ENCODE measurements at regions not wholly inside any gene's neighbourhood (a gene's known extent, or its start where the extent isn't known, plus 50 kb on each side); places are given as distances from the start of the nearest gene placed in this dataset.

- no peak for DNase-seq (ENCODE audit: low read depth)
Observed at GRCh38 chr15:81524496-81524895, 150.5 kb upstream of the TMC3 start.

GRCh38 chr15:81523867-81524266, 149.9 kb upstream of the TMC3 start:
- no peak for DNase-seq (ENCODE audit: low read depth)

GRCh38 chr15:81520480-81520879, 146.5 kb upstream of the TMC3 start:
- no peak for DNase-seq (ENCODE audit: low read depth)

- no peak for DNase-seq (ENCODE audit: low read depth)
Observed at GRCh38 chr15:81516461-81516860, 142.4 kb upstream of the TMC3 start.

- DNase-seq (ENCODE audit: low read depth), result no peak
Observed at GRCh38 chr15:81516012-81516411, 142.0 kb upstream of the TMC3 start.

- DNase-seq (ENCODE audit: low read depth), result no peak
Observed at GRCh38 chr15:81514725-81515124, 140.7 kb upstream of the TMC3 start.

GRCh38 chr15:81511138-81511537, 137.1 kb upstream of the TMC3 start:
- no peak for DNase-seq (ENCODE audit: low read depth)

- DNase-seq (ENCODE audit: low read depth), result no peak
Observed at GRCh38 chr15:81507831-81508230, 133.8 kb upstream of the TMC3 start.

GRCh38 chr15:81506936-81507335, 132.9 kb upstream of the TMC3 start:
- no peak for DNase-seq (ENCODE audit: low read depth)

GRCh38 chr15:81506071-81506470, 132.1 kb upstream of the TMC3 start:
- DNase-seq (ENCODE audit: low read depth), result no peak

GRCh38 chr15:81504170-81504905, 130.3 kb upstream of the TMC3 start:
- no peak for DNase-seq (ENCODE audit: low read depth)

- DNase-seq (ENCODE audit: low read depth), result no peak
Observed at GRCh38 chr15:81502439-81502838, 128.4 kb upstream of the TMC3 start.

- no peak for DNase-seq (ENCODE audit: low read depth)
Observed at GRCh38 chr15:81500081-81500480, 126.1 kb upstream of the TMC3 start.

- DNase-seq (ENCODE audit: low read depth), result no peak
Observed at GRCh38 chr15:81498294-81498693, 124.3 kb upstream of the TMC3 start.

- no peak for DNase-seq (ENCODE audit: low read depth)
Observed at GRCh38 chr15:81497238-81497637, 123.2 kb upstream of the TMC3 start.

- no peak for DNase-seq (ENCODE audit: low read depth)
Observed at GRCh38 chr15:81495780-81496467, 121.9 kb upstream of the TMC3 start.

GRCh38 chr15:81492969-81493645, 119.1 kb upstream of the TMC3 start:
- DNase-seq (ENCODE audit: low read depth), result no peak

- DNase-seq (ENCODE audit: low read depth), result no peak
Observed at GRCh38 chr15:81492331-81492968, 118.4 kb upstream of the TMC3 start.

- no peak for DNase-seq (ENCODE audit: low read depth)
Observed at GRCh38 chr15:81491414-81492096, 117.5 kb upstream of the TMC3 start.

- DNase-seq (ENCODE audit: low read depth), result no peak
Observed at GRCh38 chr15:81485806-81486205, 111.8 kb upstream of the TMC3 start.

GRCh38 chr15:81484086-81484955, 110.3 kb upstream of the TMC3 start:
- no peak for DNase-seq (ENCODE audit: low read depth)

All from stimulated activated CD8-positive, alpha-beta memory T cell treated with anti-CD3 and anti-CD28 coated beads, Interleukin-12 subunit alpha, Interleukin-12 subunit beta, amount 100 ng/mL, for 1 hour (primary cell).